ENCODE measurements at regions not wholly inside any gene's neighbourhood (a gene's known extent, or its start where the extent isn't known, plus 50 kb on each side); places are given as distances from the start of the nearest gene placed in this dataset.

DNA sequence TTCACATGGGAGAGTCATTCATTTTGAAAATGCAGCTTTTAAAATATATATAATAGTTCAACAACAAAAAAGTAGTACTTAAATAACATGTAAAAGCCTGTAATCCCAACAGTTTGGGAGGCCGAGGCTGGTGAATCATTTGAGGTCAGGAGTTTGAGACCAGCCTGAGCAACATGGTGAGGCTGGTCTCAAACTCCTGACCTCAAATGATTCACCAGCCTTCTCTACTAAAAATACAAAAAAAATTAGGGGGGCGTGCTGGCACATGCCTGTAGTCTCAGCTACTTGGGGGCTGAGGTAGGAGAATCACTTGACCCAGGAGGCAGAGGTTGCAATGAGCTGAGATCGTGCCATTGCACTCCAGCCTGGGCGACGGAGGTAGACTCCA lies 256.3 kb upstream of the RGS6 start:
- DNase-seq (ENCODE audit: low spot score): no peak
- no peaks in the 10 kb centered on the region for H3K9me2 ChIP-seq (ENCODE audit: insufficient read depth, low read length)
- no peak overlapping the region for H3K4me3 ChIP-seq (ENCODE audit: low read depth, low read length, poor library complexity, severe bottlenecking)
- TF ChIP-seq EZH2phosphoT487 (IDR thresholded peaks at IDR 0.05; ENCODE audit: borderline replicate concordance, low read depth, low read length) (no peak), CTCF (conservative IDR thresholded peaks at IDR 0.05; ENCODE audit: low read length) (no peak)
- CTCF ChIA-PET (ENCODE audit: unreplicated experiment): no interaction called here
- H3K9me3 ChIP-seq (ENCODE audit: low read length): no peaks in the 10 kb centered on the region
- no TSS peak for BruUV-seq (replicated peaks)
- intact Hi-C loops (cut with micrococcal nuclease; ENCODE audit: unreplicated experiment): no loop called here
- peaks cover 9% of the 10 kb centered on the region for H3K4me1 ChIP-seq (ENCODE audit: insufficient read depth, low read length, poor library complexity, severe bottlenecking)
- H2AFZ ChIP-seq (ENCODE audit: low read length): no peak overlapping the region
- no peak overlapping the region for H3K4me2 ChIP-seq (ENCODE audit: low read length)
- no peaks in the 10 kb centered on the region for H4K20me1 ChIP-seq (ENCODE audit: insufficient read depth, low read length)
- H3K36me3 ChIP-seq (ENCODE audit: insufficient read depth, low read length): peaks cover 17% of the 10 kb centered on the region
- H3K27ac ChIP-seq (ENCODE audit: low read depth, low read length, poor library complexity, severe bottlenecking): no peak overlapping the region
- POLR2A ChIA-PET: no interaction called here
- H3K79me2 ChIP-seq (ENCODE audit: insufficient read depth, low read depth, low read length): no peaks in the 10 kb centered on the region

- Histone ChIP-seq H3K4me1 (ENCODE audit: insufficient read depth, low read length, poor library complexity, severe bottlenecking) (no peaks in the 10 kb centered on the region), H4K20me1 (ENCODE audit: insufficient read depth, low read length) (no peaks in the 10 kb centered on the region), H3K36me3 (ENCODE audit: insufficient read depth, low read length) (peaks cover 12% of the 10 kb centered on the region), H3K9me2 (ENCODE audit: insufficient read depth, low read length) (no peaks in the 10 kb centered on the region), H3K4me2 (ENCODE audit: low read length) (no peak overlapping the region), H3K4me3 (ENCODE audit: low read depth, low read length, poor library complexity, severe bottlenecking) (no peak overlapping the region), H2AFZ (ENCODE audit: low read length) (no peak overlapping the region), H3K27ac (ENCODE audit: low read depth, low read length, poor library complexity, severe bottlenecking) (no peak overlapping the region), H3K9me3 (ENCODE audit: low read length) (no peaks in the 10 kb centered on the region), H3K79me2 (ENCODE audit: insufficient read depth, low read depth, low read length) (no peaks in the 10 kb centered on the region)
- DNase-seq (ENCODE audit: low spot score): no peak
- CTCF ChIA-PET (ENCODE audit: unreplicated experiment): no interaction called here
- no peak for TF ChIP-seq CTCF (conservative IDR thresholded peaks at IDR 0.05; ENCODE audit: low read length)
- TF ChIP-seq EZH2phosphoT487 (IDR thresholded peaks at IDR 0.05; ENCODE audit: borderline replicate concordance, low read depth, low read length): no peak
- no TSS peak for BruUV-seq (replicated peaks)
- POLR2A ChIA-PET: interaction anchor here (0.6 kb wide), 1 partner anchor 135 kb away, joined by 4 read pairs; no protein-coding TSS in a partner anchor
- intact Hi-C loops (cut with micrococcal nuclease; ENCODE audit: unreplicated experiment): no loop called here
Measured at GRCh38 chr14:71680736-71681387, 251.4 kb upstream of the RGS6 start.

GRCh38 chr14:71682337-71682736 lies 249.9 kb upstream of the RGS6 start:
- ChIA-PET CTCF (ENCODE audit: unreplicated experiment) (no interaction called here), POLR2A (no interaction called here)
- no peaks in the 10 kb centered on the region for H3K9me2 ChIP-seq (ENCODE audit: insufficient read depth, low read length)
- H4K20me1 ChIP-seq (ENCODE audit: insufficient read depth, low read length): no peaks in the 10 kb centered on the region
- no peak overlapping the region for H3K27ac ChIP-seq (ENCODE audit: low read depth, low read length, poor library complexity, severe bottlenecking)
- DNase-seq (ENCODE audit: low spot score): no peak
- intact Hi-C loops (cut with micrococcal nuclease; ENCODE audit: unreplicated experiment): no loop called here
- BruUV-seq (replicated peaks): no TSS peak
- H3K4me2 ChIP-seq (ENCODE audit: low read length): no peak overlapping the region
- TF ChIP-seq EZH2phosphoT487 (IDR thresholded peaks at IDR 0.05; ENCODE audit: borderline replicate concordance, low read depth, low read length) (no peak), CTCF (conservative IDR thresholded peaks at IDR 0.05; ENCODE audit: low read length) (no peak)
- no peaks in the 10 kb centered on the region for H3K9me3 ChIP-seq (ENCODE audit: low read length)
- H2AFZ ChIP-seq (ENCODE audit: low read length): no peak overlapping the region
- H3K4me3 ChIP-seq (ENCODE audit: low read depth, low read length, poor library complexity, severe bottlenecking): no peak overlapping the region
- peaks cover 18% of the 10 kb centered on the region; the same call in 1 of the 2 replicates for H3K36me3 ChIP-seq (ENCODE audit: insufficient read depth, low read length)
- H3K4me1 ChIP-seq (ENCODE audit: insufficient read depth, low read length, poor library complexity, severe bottlenecking): no peaks in the 10 kb centered on the region
- H3K79me2 ChIP-seq (ENCODE audit: insufficient read depth, low read depth, low read length): no peaks in the 10 kb centered on the region
